HFF-Myc (cell line): ENCODE measurements at regions not wholly inside any gene's neighbourhood (a gene's known extent, or its start where the extent isn't known, plus 50 kb on each side); places are given as distances from the start of the nearest gene placed in this dataset.

ENCODE experiments used
- DNase-seq: peaks from one replicate; pipeline ENCODE4 v3.0.0-alpha.2; 2011; ENCODE audit warnings: low read depth; ENCODE audit errors: extremely low read depth
- H3K4me3 ChIP-seq: replicated peaks from 2 replicates; pipeline ENCODE4 v1.5.1; 2011; ENCODE audit warnings: low read depth, mild to moderate bottlenecking, control low read depth, low read length
- TF ChIP-seq, protein P1 (sequence below): IDR thresholded peaks from 2 replicates; pipeline ENCODE4 v1.5.1; 2012; ENCODE audit warnings: mild to moderate bottlenecking, low read depth, low read length, control low read depth; ENCODE audit errors: missing control alignments

- no peak for DNase-seq
- TF ChIP-seq, protein P1, sequence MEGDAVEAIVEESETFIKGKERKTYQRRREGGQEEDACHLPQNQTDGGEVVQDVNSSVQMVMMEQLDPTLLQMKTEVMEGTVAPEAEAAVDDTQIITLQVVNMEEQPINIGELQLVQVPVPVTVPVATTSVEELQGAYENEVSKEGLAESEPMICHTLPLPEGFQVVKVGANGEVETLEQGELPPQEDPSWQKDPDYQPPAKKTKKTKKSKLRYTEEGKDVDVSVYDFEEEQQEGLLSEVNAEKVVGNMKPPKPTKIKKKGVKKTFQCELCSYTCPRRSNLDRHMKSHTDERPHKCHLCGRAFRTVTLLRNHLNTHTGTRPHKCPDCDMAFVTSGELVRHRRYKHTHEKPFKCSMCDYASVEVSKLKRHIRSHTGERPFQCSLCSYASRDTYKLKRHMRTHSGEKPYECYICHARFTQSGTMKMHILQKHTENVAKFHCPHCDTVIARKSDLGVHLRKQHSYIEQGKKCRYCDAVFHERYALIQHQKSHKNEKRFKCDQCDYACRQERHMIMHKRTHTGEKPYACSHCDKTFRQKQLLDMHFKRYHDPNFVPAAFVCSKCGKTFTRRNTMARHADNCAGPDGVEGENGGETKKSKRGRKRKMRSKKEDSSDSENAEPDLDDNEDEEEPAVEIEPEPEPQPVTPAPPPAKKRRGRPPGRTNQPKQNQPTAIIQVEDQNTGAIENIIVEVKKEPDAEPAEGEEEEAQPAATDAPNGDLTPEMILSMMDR, result no peak
- H3K4me3 ChIP-seq, result no peak overlapping the region
Observed at GRCh38 chr2:19753818-19754217, 148.0 kb downstream of the TTC32 start.

GRCh38 chr2:19753314-19753713, 148.5 kb downstream of the TTC32 start:
- TF ChIP-seq, protein P1, result no peak
- DNase-seq, result peak; percentile 58
- no peak overlapping the region for H3K4me3 ChIP-seq

- DNase-seq, result no peak
- no peak overlapping the region for H3K4me3 ChIP-seq
- TF ChIP-seq, protein P1, result no peak
Observed at GRCh38 chr2:19752500-19752899, 149.3 kb downstream of the TTC32 start.

DNA sequence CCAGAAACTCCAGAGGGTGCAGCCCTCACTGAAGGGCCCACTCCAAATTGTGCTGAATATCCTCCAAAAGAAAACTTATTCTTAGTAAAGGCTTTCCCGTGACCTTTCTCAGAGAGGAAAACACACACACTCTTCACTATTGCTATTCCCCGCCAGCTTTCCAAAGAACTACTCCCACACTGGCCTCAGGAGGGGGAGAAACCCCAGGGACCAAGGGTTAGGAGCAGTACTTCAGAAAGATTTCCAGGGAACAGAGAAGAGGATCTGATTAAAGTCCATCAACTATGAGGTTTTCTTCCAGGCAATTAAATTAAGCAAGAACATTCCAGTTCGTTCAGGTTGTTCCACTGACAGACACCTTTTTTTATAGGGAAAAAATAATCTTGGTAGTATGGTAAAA, 150.2 kb downstream of the TTC32 start:
- TF ChIP-seq, protein P1, result no peak
- DNase-seq, result no peak
- no peak overlapping the region for H3K4me3 ChIP-seq

DNA sequence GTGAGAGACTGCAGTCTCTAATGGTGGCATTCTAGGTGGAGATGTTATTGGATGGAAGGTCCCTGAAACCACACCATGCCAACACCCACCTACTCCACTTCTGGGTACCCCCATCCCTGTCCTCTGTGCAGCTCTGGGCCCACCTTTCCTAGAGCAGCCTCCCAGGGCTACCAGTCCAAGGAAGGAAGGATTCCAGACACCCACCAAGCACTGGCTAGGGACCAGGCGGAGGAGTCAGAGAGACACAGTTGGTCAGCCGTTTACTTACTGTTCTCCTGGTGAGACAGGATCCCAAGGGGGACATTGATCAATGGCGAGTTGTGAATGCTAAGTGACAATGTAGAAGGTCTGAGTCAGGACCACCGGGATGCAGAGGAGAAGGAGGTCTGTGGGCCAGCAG, 151.6 kb downstream of the TTC32 start:
- TF ChIP-seq, protein P1, result no peak
- no peak for DNase-seq
- H3K4me3 ChIP-seq, result no peak overlapping the region

GRCh38 chr2:19749507-19749836, 152.3 kb downstream of the TTC32 start:
- no peak for DNase-seq
- TF ChIP-seq, protein P1, result no peak

DNA sequence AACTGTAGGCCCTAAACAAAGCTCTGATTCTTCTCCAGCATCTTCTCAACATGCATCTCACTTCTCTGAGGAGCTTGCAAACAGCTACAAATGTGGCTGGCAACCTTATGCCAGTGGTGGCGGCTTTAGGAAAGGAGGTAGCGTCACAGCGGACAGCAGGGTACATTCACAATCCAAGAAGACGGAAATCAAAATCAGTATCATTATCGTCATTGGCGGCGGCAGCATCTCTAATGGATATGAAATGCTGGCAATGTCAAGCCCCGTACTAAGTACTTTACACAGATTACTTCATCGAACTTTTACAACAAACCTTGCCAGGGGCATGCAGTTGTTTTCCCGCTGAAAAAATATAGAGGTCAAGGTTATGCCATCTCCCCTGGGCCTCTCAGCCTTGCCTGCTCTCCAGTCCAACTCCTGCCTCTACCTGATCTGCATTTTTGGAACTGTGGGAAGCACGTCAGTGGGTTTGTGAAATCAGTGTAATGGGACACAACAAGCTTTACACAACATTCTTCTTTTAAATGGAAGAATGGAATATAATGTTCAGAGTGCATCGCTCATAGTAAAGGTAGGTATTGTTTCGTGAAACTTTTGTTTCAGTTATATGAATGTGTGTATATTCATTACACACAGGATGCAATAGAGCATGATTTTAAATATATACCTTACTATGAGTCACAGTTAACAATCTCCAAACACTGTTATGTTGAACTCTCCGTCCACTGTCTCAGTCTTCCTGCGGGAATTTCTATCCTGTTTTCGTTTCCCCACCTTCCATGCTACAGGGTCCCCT, 152.9 kb downstream of the TTC32 start:
- DNase-seq, result no peak
- TF ChIP-seq, protein P1, result no peak
- H3K4me3 ChIP-seq, result no peak overlapping the region

More at GRCh38 chr2:19749507-19749836, 152.3 kb downstream of the TTC32 start:
- no peak overlapping the region for H3K4me3 ChIP-seq
